Kidney capillary endothelial cell (primary cell): ENCODE measurements at regions not wholly inside any gene's neighbourhood (a gene's known extent, or its start where the extent isn't known, plus 50 kb on each side); places are given as distances from the start of the nearest gene placed in this dataset.

Experiments used
- DNase-seq: peaks from one replicate; pipeline ENCODE4 v3.0.0-alpha.2; 2018; ENCODE audit warnings: low spot score

- no peak for DNase-seq
Measured at GRCh38 chr20:51266353-51266752, 243.4 kb upstream of the KCNG1 start.

- DNase-seq, result no peak
Measured at GRCh38 chr20:51265361-51265760, 242.5 kb upstream of the KCNG1 start.

- no peak for DNase-seq
Measured at GRCh38 chr20:51262240-51262639, 239.3 kb upstream of the KCNG1 start.

- no peak for DNase-seq
Measured at GRCh38 chr20:51259455-51259854, 236.5 kb upstream of the KCNG1 start.

DNA sequence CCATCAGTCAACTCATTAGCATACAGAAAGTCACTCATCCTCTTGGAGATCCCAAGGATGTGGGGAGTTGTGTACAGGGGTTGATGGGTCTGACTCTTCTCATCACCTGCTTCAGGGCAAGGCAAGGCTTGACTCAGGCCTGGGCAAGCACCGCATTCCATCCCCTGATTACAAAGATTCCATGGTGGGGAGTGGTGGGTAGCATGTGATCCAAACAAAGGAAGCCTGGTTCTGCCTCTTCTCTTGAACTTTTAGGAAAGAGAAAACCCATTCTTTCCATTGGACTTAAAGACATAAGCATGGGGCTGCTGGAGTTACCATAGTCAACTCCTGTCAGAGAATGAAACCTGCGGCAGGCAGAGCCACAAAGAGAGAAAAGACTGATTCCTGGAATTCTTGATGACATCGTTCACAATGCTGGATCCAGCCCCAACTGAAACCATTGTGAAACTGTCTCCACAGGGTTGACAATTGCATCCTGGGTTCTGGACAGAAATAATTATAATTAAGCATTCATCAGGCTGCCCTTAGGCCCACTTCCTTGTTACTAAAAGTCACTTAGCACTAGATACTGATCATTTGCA, 235.8 kb upstream of the KCNG1 start:
- no peak for DNase-seq

DNA sequence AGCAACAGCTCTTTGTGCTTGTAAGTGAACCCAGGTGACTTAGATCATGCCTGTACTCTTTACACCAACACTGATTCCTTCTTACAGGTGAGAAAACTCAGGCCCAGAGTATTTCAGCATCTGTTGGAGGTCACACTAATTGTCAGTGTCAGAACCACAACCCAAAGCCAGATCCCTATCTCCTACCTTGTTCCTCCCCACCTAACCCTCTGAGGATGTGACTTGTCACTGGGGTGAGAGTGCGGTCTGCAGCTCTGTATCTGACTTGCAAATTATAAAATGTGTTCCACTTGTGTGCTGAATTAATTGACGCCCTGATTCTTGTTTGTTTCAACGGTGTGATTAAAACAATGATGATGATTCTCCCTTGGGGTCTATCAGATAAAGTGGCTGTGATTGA, 232.5 kb upstream of the KCNG1 start:
- DNase-seq, result no peak

- DNase-seq, result no peak
Measured at GRCh38 chr20:51253280-51253679, 230.4 kb upstream of the KCNG1 start.

GRCh38 chr20:51249781-51250180, 226.9 kb upstream of the KCNG1 start:
- DNase-seq, result no peak

- no peak for DNase-seq
Measured at GRCh38 chr20:51249215-51249614, 226.3 kb upstream of the KCNG1 start.

GRCh38 chr20:51244466-51244865, 221.6 kb upstream of the KCNG1 start:
- no peak for DNase-seq

- DNase-seq, result no peak
Measured at GRCh38 chr20:51238675-51239305, 215.9 kb upstream of the KCNG1 start.

DNA sequence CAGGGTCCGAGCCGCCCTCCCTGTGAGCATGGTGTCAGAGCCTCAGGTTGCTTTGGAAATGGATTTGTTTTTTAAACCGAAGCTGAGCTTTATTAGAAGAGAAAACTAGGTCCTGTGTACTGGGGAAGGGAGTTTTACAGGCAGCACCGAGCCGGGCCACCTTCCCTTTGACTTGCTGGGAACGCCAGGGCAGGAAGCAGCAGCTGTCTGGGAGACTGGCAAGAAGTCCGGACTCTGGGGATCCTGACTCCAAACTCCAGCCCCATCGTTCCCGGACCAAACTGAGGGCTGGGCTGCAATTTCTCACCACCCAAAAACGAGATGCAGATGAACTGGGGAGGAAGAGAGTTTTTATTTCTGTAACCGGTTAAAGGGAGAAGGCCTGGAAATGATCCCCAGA, 214.9 kb upstream of the KCNG1 start:
- no peak for DNase-seq

- DNase-seq, result no peak
Measured at GRCh38 chr20:51237278-51237677, 214.4 kb upstream of the KCNG1 start.

DNA sequence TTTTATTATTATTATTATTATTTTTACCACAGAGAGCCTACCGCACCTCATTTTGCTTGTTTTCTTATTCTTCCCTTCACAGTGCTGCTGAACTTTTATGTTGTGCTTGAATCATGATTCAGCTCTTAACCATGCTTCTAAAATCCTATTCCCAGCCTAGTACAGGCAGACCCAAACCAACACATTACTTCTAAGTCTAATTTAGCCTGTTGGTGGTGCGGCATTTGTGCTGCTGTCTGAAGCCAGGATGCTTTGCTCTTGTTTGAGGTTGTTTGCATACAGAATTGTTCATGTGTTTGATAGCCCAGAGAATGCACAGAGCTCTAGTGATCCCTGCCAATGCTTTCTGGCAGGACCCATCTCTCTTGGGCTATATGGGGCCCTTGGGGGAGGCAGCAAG, 213.5 kb upstream of the KCNG1 start:
- no peak for DNase-seq

DNA sequence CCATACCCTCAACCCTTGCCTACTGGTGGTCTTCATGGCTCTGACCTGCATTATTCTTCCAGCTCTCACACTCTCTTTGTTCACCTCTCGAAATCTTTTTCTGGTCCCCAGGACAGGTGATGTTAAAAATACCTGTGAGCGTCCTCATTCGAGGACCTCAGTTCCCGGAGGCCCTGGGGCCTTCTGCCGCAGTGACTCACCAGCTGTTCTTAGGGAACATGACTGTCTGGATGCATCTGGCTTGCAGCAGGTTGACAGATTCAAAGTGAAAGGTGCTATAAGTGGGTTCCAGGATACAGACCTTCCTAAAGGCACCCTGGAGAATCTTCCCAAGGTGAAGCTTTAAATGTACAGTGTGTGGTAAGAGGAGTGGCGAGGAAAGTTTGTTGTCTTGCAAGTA, 210.4 kb upstream of the KCNG1 start:
- DNase-seq, result no peak

GRCh38 chr20:51230727-51231126, 207.8 kb upstream of the KCNG1 start:
- no peak for DNase-seq

- no peak for DNase-seq
Measured at GRCh38 chr20:51228763-51229162, 205.9 kb upstream of the KCNG1 start.

DNA sequence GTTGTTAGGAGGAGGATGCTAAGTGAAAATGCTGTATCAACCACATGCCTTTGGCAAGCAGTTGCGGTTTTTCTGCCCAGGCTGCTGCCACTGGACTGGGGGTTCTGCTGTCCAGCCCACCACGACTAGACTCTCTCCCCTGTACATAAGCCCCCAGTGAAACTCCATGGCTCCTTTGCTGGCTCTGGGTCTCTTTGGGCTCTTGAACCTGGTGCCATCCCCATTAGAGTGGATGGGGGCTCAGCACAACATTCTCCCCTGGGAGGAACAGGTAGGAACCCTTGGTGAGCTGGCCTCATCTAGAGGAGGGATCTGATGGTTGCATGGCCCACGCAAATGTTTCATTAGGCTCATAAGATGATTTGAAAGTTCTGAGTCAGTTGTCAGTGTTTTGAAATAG, 204.8 kb upstream of the KCNG1 start:
- no peak for DNase-seq

GRCh38 chr20:51223183-51223720, 200.3 kb upstream of the KCNG1 start:
- DNase-seq, result no peak

GRCh38 chr20:51221791-51222408, 199.0 kb upstream of the KCNG1 start:
- DNase-seq, result peak; percentile 9

DNA sequence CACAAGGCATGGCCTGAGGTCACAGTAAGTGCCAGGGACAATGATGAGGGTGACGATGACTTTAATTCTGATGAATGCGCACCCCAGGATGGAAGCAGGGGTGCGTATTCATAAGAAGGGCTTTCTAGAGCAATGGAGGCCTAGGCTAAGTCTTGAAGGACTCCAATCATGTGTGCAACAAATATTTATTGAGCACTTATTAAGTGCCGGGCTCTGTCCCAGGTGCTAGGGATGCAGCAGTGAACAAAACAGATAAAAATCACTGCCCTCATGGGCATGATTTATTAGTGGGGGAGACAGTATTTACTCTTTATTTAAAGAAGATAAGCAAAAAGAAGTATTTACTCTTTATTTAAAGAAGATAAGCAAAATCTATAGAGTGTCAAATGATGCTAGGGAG, 198.2 kb upstream of the KCNG1 start:
- DNase-seq, result no peak

GRCh38 chr20:51220293-51220706, 197.4 kb upstream of the KCNG1 start:
- peak; percentile 24 for DNase-seq

- no peak for DNase-seq
Measured at GRCh38 chr20:51219544-51219943, 196.6 kb upstream of the KCNG1 start.

DNA sequence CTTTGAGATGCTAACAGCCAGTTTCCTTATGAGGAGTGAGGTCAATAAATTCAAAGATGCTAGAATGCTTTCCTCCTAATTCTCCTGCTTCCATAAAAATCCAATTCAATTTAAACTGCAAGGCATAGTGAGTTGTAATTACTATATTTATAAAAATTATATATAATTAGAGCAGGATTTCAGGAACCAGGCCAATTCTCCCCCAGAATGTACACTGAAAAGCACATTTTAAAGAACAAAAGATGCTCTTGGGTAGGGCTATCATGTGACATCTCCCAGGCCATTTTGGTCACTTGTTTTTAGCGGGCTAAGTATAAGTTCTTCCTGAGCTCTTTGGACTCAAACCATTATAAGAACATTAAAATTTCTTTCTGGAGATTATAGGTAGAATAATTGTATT, 195.7 kb upstream of the KCNG1 start:
- no peak for DNase-seq
